22Rv1 (cell line): ENCODE measurements at regions not wholly inside any gene's neighbourhood (a gene's known extent, or its start where the extent isn't known, plus 50 kb on each side); places are given as distances from the start of the nearest gene placed in this dataset.

Experiments used
- ZFX ChIP-seq: fragments of 450-650 bp; IDR thresholded peaks from 2 replicates; pipeline ENCODE4 v1.6.1; 2017; ENCODE audit warnings: antibody characterized with exemption, borderline replicate concordance
- TF ChIP-seq, protein P1 (sequence below): fragments of 450-650 bp; IDR thresholded peaks from 2 replicates; pipeline ENCODE4 v1.5.1; 2017; ENCODE audit warnings: mild to moderate bottlenecking

DNA sequence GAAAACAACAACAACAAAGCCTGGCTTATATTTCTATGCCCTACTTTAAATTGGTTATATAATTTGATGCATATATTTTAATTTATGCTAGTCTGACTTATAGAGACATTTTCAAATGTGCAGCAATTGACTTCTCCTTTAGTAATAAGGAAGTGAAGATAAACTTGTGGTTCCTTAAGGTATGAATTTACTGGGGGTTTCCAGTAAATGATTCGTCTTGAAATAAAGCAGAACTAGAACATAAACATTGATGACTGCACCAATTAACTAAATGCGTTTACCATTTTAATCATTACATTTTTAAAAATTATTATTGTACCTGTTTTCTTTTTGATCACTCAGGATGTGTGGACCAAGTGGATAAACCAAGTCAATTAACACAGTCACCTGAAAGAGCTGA is 99.6 kb upstream of the CCSER1 start:
- TF ChIP-seq, protein P1, sequence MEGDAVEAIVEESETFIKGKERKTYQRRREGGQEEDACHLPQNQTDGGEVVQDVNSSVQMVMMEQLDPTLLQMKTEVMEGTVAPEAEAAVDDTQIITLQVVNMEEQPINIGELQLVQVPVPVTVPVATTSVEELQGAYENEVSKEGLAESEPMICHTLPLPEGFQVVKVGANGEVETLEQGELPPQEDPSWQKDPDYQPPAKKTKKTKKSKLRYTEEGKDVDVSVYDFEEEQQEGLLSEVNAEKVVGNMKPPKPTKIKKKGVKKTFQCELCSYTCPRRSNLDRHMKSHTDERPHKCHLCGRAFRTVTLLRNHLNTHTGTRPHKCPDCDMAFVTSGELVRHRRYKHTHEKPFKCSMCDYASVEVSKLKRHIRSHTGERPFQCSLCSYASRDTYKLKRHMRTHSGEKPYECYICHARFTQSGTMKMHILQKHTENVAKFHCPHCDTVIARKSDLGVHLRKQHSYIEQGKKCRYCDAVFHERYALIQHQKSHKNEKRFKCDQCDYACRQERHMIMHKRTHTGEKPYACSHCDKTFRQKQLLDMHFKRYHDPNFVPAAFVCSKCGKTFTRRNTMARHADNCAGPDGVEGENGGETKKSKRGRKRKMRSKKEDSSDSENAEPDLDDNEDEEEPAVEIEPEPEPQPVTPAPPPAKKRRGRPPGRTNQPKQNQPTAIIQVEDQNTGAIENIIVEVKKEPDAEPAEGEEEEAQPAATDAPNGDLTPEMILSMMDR = no peak
- no peak for TF ChIP-seq ZFX
